ENCODE measurements at regions not wholly inside any gene's neighbourhood (a gene's known extent, or its start where the extent isn't known, plus 50 kb on each side); places are given as distances from the start of the nearest gene placed in this dataset.

DNA sequence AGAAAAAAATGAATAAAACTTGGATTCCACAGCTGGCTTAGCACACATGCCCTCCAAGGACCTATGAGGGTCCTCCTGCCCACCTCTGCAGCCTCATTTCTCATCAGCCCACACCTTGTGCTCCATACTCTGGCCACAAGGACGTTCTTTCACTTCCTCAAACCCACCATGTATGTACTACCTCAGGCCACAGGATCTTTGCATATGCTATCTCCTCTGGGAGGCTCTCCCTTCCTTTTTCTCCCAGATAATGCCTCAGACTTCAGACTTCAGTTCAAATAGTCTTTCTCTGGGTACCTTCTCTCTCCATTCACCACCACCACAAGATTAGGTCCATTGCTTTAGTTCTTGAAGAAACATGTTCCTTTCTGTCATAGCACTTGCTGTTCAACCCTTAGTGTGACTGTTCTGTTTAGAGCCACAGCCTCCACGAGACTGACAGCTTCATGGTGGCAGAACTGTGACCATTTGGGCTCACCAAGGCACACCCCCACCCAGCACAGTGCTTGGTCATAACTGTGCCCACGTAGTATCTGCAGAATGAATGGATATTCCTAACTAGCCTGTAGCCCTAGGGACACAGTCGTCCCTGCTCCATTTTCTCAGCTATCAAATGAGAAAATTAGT, 146.7 kb upstream of the LRFN2 start:
- Histone ChIP-seq H3K4me1 (no peaks in the 10 kb centered on the region), H3K27me3 (no peaks in the 10 kb centered on the region), H3K36me3 (no peaks in the 10 kb centered on the region), H3K9me3 (no peaks in the 10 kb centered on the region), H3K27ac (no peak overlapping the region), H3K4me3 (no peak overlapping the region)
- DNase-seq (ENCODE audit: low spot score in 2 of 2): no peak
- TF ChIP-seq, protein P1, sequence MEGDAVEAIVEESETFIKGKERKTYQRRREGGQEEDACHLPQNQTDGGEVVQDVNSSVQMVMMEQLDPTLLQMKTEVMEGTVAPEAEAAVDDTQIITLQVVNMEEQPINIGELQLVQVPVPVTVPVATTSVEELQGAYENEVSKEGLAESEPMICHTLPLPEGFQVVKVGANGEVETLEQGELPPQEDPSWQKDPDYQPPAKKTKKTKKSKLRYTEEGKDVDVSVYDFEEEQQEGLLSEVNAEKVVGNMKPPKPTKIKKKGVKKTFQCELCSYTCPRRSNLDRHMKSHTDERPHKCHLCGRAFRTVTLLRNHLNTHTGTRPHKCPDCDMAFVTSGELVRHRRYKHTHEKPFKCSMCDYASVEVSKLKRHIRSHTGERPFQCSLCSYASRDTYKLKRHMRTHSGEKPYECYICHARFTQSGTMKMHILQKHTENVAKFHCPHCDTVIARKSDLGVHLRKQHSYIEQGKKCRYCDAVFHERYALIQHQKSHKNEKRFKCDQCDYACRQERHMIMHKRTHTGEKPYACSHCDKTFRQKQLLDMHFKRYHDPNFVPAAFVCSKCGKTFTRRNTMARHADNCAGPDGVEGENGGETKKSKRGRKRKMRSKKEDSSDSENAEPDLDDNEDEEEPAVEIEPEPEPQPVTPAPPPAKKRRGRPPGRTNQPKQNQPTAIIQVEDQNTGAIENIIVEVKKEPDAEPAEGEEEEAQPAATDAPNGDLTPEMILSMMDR (IDR thresholded peaks at IDR 0.05): no peak
- no peak for TF ChIP-seq POLR2AphosphoS5 (IDR thresholded peaks at IDR 0.05)
- no peak for TF ChIP-seq POLR2A (IDR thresholded peaks at IDR 0.05)
- intact Hi-C loops (cut with DNase I; ENCODE audit: low total_unique reads): no loop called here

DNA sequence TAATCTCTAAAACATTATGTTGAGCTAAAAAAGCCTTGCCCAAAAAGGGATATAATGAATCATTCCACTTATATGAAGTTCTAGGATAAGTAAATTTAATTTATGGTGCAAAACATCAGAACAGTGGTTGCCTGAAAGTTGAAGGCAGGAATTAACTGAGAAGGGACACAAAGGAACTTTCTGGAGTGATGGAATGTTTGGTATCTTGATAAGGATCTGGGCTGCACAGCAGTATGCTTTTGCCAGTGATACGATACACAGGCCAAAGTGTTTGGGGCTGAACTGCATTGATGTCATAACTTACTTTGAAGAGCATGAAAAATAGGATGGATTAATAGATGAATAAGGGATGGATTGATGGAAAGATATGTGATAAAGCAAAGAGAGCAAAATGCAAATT, 146.1 kb upstream of the LRFN2 start:
- H3K4me3 ChIP-seq: no peak overlapping the region
- no peaks in the 10 kb centered on the region for H3K36me3 ChIP-seq
- H3K4me1 ChIP-seq: no peaks in the 10 kb centered on the region
- no peaks in the 10 kb centered on the region for H3K27me3 ChIP-seq
- H3K9me3 ChIP-seq: no peaks in the 10 kb centered on the region
- intact Hi-C loops (cut with DNase I; ENCODE audit: low total_unique reads): no loop called here
- no peak overlapping the region for H3K27ac ChIP-seq
- no peak for DNase-seq (ENCODE audit: low spot score in 2 of 2)
- no peak for TF ChIP-seq POLR2A (IDR thresholded peaks at IDR 0.05)
- TF ChIP-seq, protein P1 (IDR thresholded peaks at IDR 0.05): no peak
- no peak for TF ChIP-seq POLR2AphosphoS5 (IDR thresholded peaks at IDR 0.05)

DNA sequence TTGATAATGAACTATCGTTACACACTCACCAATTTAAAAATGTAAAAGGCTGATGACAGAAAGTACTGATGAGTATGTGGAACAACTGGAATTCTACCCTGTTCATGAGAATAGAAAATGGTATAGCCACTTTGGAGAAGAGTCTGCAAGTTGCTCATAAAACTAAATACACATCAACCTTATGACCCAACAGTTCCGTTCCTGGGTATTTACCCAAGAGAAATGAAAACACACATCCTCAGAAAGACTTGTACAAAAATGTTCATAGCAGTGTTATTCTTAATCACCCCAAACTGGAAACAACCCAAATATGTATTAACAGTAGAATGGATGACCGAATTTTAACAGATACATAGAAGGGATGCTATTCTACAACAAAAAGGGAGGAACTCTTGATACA, 145.7 kb upstream of the LRFN2 start:
- no peaks in the 10 kb centered on the region for H3K27me3 ChIP-seq
- H3K4me1 ChIP-seq: no peaks in the 10 kb centered on the region
- no peak for DNase-seq (ENCODE audit: low spot score in 2 of 2)
- H3K4me3 ChIP-seq: no peak overlapping the region
- no peak overlapping the region for H3K27ac ChIP-seq
- no peaks in the 10 kb centered on the region for H3K9me3 ChIP-seq
- H3K36me3 ChIP-seq: no peaks in the 10 kb centered on the region
- TF ChIP-seq, protein P1 (IDR thresholded peaks at IDR 0.05): no peak
- TF ChIP-seq POLR2AphosphoS5 (IDR thresholded peaks at IDR 0.05) (no peak), POLR2A (IDR thresholded peaks at IDR 0.05) (no peak)
- intact Hi-C loops (cut with DNase I; ENCODE audit: low total_unique reads): no loop called here

DNA sequence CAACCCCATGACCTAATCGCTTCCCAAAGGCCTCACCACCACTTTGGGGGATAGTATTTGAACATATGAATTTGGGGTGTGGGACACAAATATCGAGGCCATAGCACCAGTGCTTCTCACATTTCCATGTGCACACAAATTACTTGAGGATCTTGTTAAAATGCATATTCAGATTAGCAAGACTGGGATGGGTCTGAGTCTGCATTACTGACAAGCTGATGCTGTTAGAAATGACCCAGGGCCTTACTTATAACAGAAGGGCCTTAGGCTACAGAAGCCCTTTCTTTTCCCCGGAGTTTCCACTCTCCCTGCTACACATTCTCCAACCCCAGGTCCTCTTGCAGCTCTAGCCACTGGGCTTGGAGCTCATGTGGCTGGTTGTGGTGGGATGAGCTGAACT, 141.5 kb upstream of the LRFN2 start:
- H3K4me3 ChIP-seq: no peak overlapping the region
- TF ChIP-seq, protein P1 (IDR thresholded peaks at IDR 0.05): no peak
- TF ChIP-seq POLR2A (IDR thresholded peaks at IDR 0.05) (no peak), POLR2AphosphoS5 (IDR thresholded peaks at IDR 0.05) (no peak)
- H3K27me3 ChIP-seq: no peaks in the 10 kb centered on the region
- intact Hi-C loops (cut with DNase I; ENCODE audit: low total_unique reads): loop anchor here (1.0 kb wide), 1 partner anchor 20 kb away; no protein-coding TSS in a partner anchor
- H3K4me1 ChIP-seq: no peaks in the 10 kb centered on the region
- H3K9me3 ChIP-seq: no peaks in the 10 kb centered on the region
- no peaks in the 10 kb centered on the region for H3K36me3 ChIP-seq
- H3K27ac ChIP-seq: no peak overlapping the region
- no peak for DNase-seq (ENCODE audit: low spot score in 2 of 2)

DNA sequence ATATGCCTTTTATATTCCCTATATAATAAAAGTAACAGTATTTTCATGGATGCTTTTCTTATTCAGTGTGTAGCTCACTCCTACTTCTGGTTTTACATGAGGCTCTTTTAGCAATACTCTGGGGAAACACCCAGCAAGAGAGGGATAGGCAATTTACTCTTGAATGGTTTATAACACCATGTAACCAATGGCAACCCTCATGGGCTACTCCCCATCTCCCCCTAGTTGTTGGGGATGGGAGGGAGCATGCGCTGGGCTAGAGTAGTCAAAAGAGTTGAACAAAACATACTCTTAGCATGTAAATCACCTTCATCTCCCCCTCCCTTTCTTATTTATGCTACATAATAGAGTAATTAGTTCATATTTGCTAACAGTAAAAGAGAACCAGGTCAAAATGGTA, 140.1 kb upstream of the LRFN2 start:
- no peaks in the 10 kb centered on the region for H3K27me3 ChIP-seq
- H3K36me3 ChIP-seq: no peaks in the 10 kb centered on the region
- no peak overlapping the region for H3K27ac ChIP-seq
- intact Hi-C loops (cut with DNase I; ENCODE audit: low total_unique reads): no loop called here
- DNase-seq (ENCODE audit: low spot score in 2 of 2): no peak
- H3K9me3 ChIP-seq: no peaks in the 10 kb centered on the region
- no peaks in the 10 kb centered on the region for H3K4me1 ChIP-seq
- no peak for TF ChIP-seq POLR2A (IDR thresholded peaks at IDR 0.05)
- TF ChIP-seq, protein P1 (IDR thresholded peaks at IDR 0.05): no peak
- no peak for TF ChIP-seq POLR2AphosphoS5 (IDR thresholded peaks at IDR 0.05)
- H3K4me3 ChIP-seq: no peak overlapping the region
